ENCODE measurements at regions not wholly inside any gene's neighbourhood (a gene's known extent, or its start where the extent isn't known, plus 50 kb on each side); places are given as distances from the start of the nearest gene placed in this dataset.

GRCh38 chr4:156643826-156644225 is 327.8 kb downstream of the PDGFC start:
- no peak for DNase-seq

GRCh38 chr4:156642161-156642560 is 329.4 kb downstream of the PDGFC start:
- DNase-seq: no peak

- DNase-seq: no peak
These were observed 332.5 kb downstream of the PDGFC start for GRCh38 chr4:156638925-156639605.

- DNase-seq: no peak
These were observed 333.3 kb downstream of the PDGFC start for GRCh38 chr4:156638334-156638733.

- DNase-seq: no peak
These were observed 335.2 kb downstream of the PDGFC start for GRCh38 chr4:156636381-156636780.

- DNase-seq: no peak
These were observed 336.5 kb downstream of the PDGFC start for GRCh38 chr4:156635051-156635450.

GRCh38 chr4:156634612-156635011 is 337.0 kb downstream of the PDGFC start:
- DNase-seq: no peak

GRCh38 chr4:156633847-156634246 is 337.8 kb downstream of the PDGFC start:
- DNase-seq: no peak

GRCh38 chr4:156628858-156629257 is 342.7 kb downstream of the PDGFC start:
- DNase-seq: no peak

GRCh38 chr4:156623376-156623775 is 348.2 kb downstream of the PDGFC start:
- no peak for DNase-seq

- DNase-seq: no peak
These were observed 350.8 kb downstream of the PDGFC start for GRCh38 chr4:156620786-156621185.

GRCh38 chr4:156619154-156619934 is 352.3 kb downstream of the PDGFC start:
- DNase-seq: no peak

- no peak for DNase-seq
These were observed 356.5 kb downstream of the PDGFC start for GRCh38 chr4:156615066-156615531.

GRCh38 chr4:156614536-156614935 is 357.1 kb downstream of the PDGFC start:
- DNase-seq: no peak

- no peak for DNase-seq
These were observed 362.2 kb downstream of the PDGFC start for GRCh38 chr4:156609421-156609820.

GRCh38 chr4:156608651-156609050 is 362.9 kb downstream of the PDGFC start:
- DNase-seq: no peak

- no peak for DNase-seq
These were observed 364.1 kb downstream of the PDGFC start for GRCh38 chr4:156607478-156607857.

GRCh38 chr4:156606554-156607477 is 364.8 kb downstream of the PDGFC start:
- no peak for DNase-seq

- DNase-seq: no peak
These were observed 373.4 kb downstream of the PDGFC start for GRCh38 chr4:156598138-156598681.

GRCh38 chr4:156596706-156597329 is 374.8 kb downstream of the PDGFC start:
- DNase-seq: no peak

- no peak for DNase-seq
These were observed 375.6 kb downstream of the PDGFC start for GRCh38 chr4:156596026-156596425.

GRCh38 chr4:156595041-156595440 is 376.6 kb downstream of the PDGFC start:
- DNase-seq: no peak

- DNase-seq: peak; percentile 65
These were observed 377.0 kb downstream of the PDGFC start for GRCh38 chr4:156594624-156595023.
